Immature natural killer cell (primary cell): ENCODE measurements at regions not wholly inside any gene's neighbourhood (a gene's known extent, or its start where the extent isn't known, plus 50 kb on each side); places are given as distances from the start of the nearest gene placed in this dataset.

Source experiments
- DNase-seq, 3 donors: peaks; one replicate each; pipeline ENCODE4 v3.0.0; 2022; ENCODE audit warnings: mixed read lengths in 1 of 3
- H3K27ac Mint-ChIP-seq, 6 donors: one replicate each; pipeline ENCODE4 v1.8.0; 2020; ENCODE audit warnings: mixed read lengths in 6 of 6, mild to moderate bottlenecking in 5 of 6, inconsistent platforms in 4 of 6, moderate library complexity in 3 of 6
- H3K27me3 Mint-ChIP-seq, 3 donors: one replicate each; pipeline ENCODE4 v1.8.0; 2020 to 2021; ENCODE audit warnings: low read depth in 3 of 3, mild to moderate bottlenecking in 3 of 3, mixed read lengths in 3 of 3, moderate library complexity in 3 of 3, inconsistent platforms in 1 of 3
- H3K36me3 Mint-ChIP-seq, 3 donors: one replicate each; pipeline ENCODE4 v1.8.0; 2020; ENCODE audit warnings: mixed read lengths in 3 of 3, inconsistent platforms in 2 of 3, mild to moderate bottlenecking in 2 of 3
- H3K4me1 Mint-ChIP-seq, 2 donors: one replicate each; pipeline ENCODE4 v1.8.0; 2020; ENCODE audit warnings: inconsistent platforms in 2 of 2, mild to moderate bottlenecking in 2 of 2, mixed read lengths in 2 of 2, moderate library complexity in 1 of 2
- H3K4me3 Mint-ChIP-seq, 5 donors: one replicate each; pipeline ENCODE4 v1.8.0; 2020; ENCODE audit warnings: mild to moderate bottlenecking in 5 of 5, mixed read lengths in 5 of 5, inconsistent platforms in 3 of 5, moderate library complexity in 3 of 5
- H3K9me3 Mint-ChIP-seq, 6 donors: one replicate each; pipeline ENCODE4 v1.8.0; 2020; ENCODE audit warnings: mild to moderate bottlenecking in 6 of 6, mixed read lengths in 6 of 6, inconsistent platforms in 4 of 6, moderate library complexity in 3 of 6

- H3K9me3 Mint-ChIP-seq = peaks cover 0 to 9% (median 2%) of the 10 kb centered on the region in 6 donors
- no peak overlapping the region for H3K4me3 Mint-ChIP-seq
- H3K4me1 Mint-ChIP-seq = no peaks in the 10 kb centered on the region
- H3K27me3 Mint-ChIP-seq = no peaks in the 10 kb centered on the region
- no peak for DNase-seq
- no peak overlapping the region for H3K27ac Mint-ChIP-seq
- H3K36me3 Mint-ChIP-seq = no peaks in the 10 kb centered on the region
Measured at GRCh38 chr5:98064118-98064685, 709.3 kb upstream of the RGMB start.

- Mint-ChIP-seq H3K27me3 (no peaks in the 10 kb centered on the region), H3K4me3 (no peak overlapping the region), H3K4me1 (no peaks in the 10 kb centered on the region), H3K9me3 (peaks cover 0 to 9% (median 1%) of the 10 kb centered on the region in 6 donors), H3K36me3 (no peaks in the 10 kb centered on the region), H3K27ac (no peak overlapping the region)
- DNase-seq = no peak
Measured at GRCh38 chr5:98065261-98065909, 708.1 kb upstream of the RGMB start.

GRCh38 chr5:98066910-98067309 lies 706.6 kb upstream of the RGMB start:
- H3K27ac Mint-ChIP-seq = no peak overlapping the region
- peaks cover 0 to 5% (median 3%) of the 10 kb centered on the region in 6 donors for H3K9me3 Mint-ChIP-seq
- no peaks in the 10 kb centered on the region for H3K36me3 Mint-ChIP-seq

GRCh38 chr5:98069876-98070512 lies 703.5 kb upstream of the RGMB start:
- Mint-ChIP-seq H3K36me3 (no peaks in the 10 kb centered on the region), H3K4me3 (no peak overlapping the region)

More at GRCh38 chr5:98066910-98067309, 706.6 kb upstream of the RGMB start:
- H3K4me1 Mint-ChIP-seq = no peaks in the 10 kb centered on the region
- no peaks in the 10 kb centered on the region for H3K27me3 Mint-ChIP-seq
- DNase-seq = no peak
- no peak overlapping the region for H3K4me3 Mint-ChIP-seq

GRCh38 chr5:98072921-98073320 lies 700.5 kb upstream of the RGMB start:
- Mint-ChIP-seq H3K9me3 (peaks cover 0 to 13% (median 4%) of the 10 kb centered on the region in 6 donors), H3K4me3 (no peak overlapping the region), H3K27ac (no peak overlapping the region), H3K27me3 (no peaks in the 10 kb centered on the region), H3K4me1 (no peaks in the 10 kb centered on the region), H3K36me3 (no peaks in the 10 kb centered on the region)
- no peak for DNase-seq

More at GRCh38 chr5:98069876-98070512, 703.5 kb upstream of the RGMB start:
- Mint-ChIP-seq H3K27ac (no peak overlapping the region), H3K4me1 (no peaks in the 10 kb centered on the region), H3K9me3 (peaks cover 0 to 5% (median 2%) of the 10 kb centered on the region in 6 donors), H3K27me3 (no peaks in the 10 kb centered on the region)
- no peak for DNase-seq

GRCh38 chr5:98076501-98076900 lies 697.0 kb upstream of the RGMB start:
- Mint-ChIP-seq H3K27ac (no peak overlapping the region), H3K36me3 (no peaks in the 10 kb centered on the region), H3K4me3 (no peak overlapping the region), H3K27me3 (peaks cover 0 to 1% (median 0%) of the 10 kb centered on the region in 3 donors), H3K4me1 (no peaks in the 10 kb centered on the region), H3K9me3 (peaks cover 0 to 12% (median 6%) of the 10 kb centered on the region in 6 donors)
- no peak for DNase-seq

- DNase-seq = no peak
- Mint-ChIP-seq H3K9me3 (peaks cover 0 to 11% (median 4%) of the 10 kb centered on the region in 6 donors), H3K27ac (no peak overlapping the region), H3K36me3 (peaks cover 0 to 3% (median 2%) of the 10 kb centered on the region in 3 donors), H3K4me1 (no peaks in the 10 kb centered on the region), H3K27me3 (peaks cover 0 to 2% (median 2%) of the 10 kb centered on the region in 3 donors), H3K4me3 (no peak overlapping the region)
Measured at GRCh38 chr5:98085593-98085992, 687.9 kb upstream of the RGMB start.

- Mint-ChIP-seq H3K36me3 (no peaks in the 10 kb centered on the region), H3K9me3 (peaks cover 0 to 8% (median 3%) of the 10 kb centered on the region in 6 donors), H3K4me1 (no peaks in the 10 kb centered on the region), H3K4me3 (no peak overlapping the region), H3K27ac (no peak overlapping the region), H3K27me3 (peaks cover 0 to 3% (median 0%) of the 10 kb centered on the region in 3 donors)
- DNase-seq = no peak
Measured at GRCh38 chr5:98095072-98095471, 678.4 kb upstream of the RGMB start.

- Mint-ChIP-seq H3K4me1 (no peaks in the 10 kb centered on the region), H3K9me3 (peaks cover 1 to 7% (median 4%) of the 10 kb centered on the region in 6 donors), H3K36me3 (no peaks in the 10 kb centered on the region), H3K4me3 (no peak overlapping the region), H3K27me3 (peaks cover 0 to 3% (median 0%) of the 10 kb centered on the region in 3 donors), H3K27ac (no peak overlapping the region)
- DNase-seq = no peak
Measured at GRCh38 chr5:98096155-98096554, 677.3 kb upstream of the RGMB start.

GRCh38 chr5:98099448-98100105 lies 673.9 kb upstream of the RGMB start:
- Mint-ChIP-seq H3K4me3 (no peak overlapping the region), H3K36me3 (no peaks in the 10 kb centered on the region), H3K9me3 (peaks cover 1 to 11% (median 5%) of the 10 kb centered on the region in 6 donors), H3K4me1 (no peaks in the 10 kb centered on the region), H3K27ac (no peak overlapping the region), H3K27me3 (peaks cover 0 to 3% (median 0%) of the 10 kb centered on the region in 3 donors)
- DNase-seq = no peak

- H3K36me3 Mint-ChIP-seq = no peaks in the 10 kb centered on the region
Measured at GRCh38 chr5:98101131-98101530, 672.3 kb upstream of the RGMB start.

GRCh38 chr5:98102936-98103335 lies 670.5 kb upstream of the RGMB start:
- Mint-ChIP-seq H3K36me3 (no peaks in the 10 kb centered on the region), H3K4me1 (no peaks in the 10 kb centered on the region), H3K27me3 (no peaks in the 10 kb centered on the region), H3K27ac (no peak overlapping the region), H3K9me3 (peaks cover 0 to 19% (median 8%) of the 10 kb centered on the region in 6 donors), H3K4me3 (no peak overlapping the region)
- no peak for DNase-seq

More at GRCh38 chr5:98101131-98101530, 672.3 kb upstream of the RGMB start:
- DNase-seq = no peak
- H3K4me1 Mint-ChIP-seq = no peaks in the 10 kb centered on the region
- peaks cover 0 to 3% (median 0%) of the 10 kb centered on the region in 3 donors for H3K27me3 Mint-ChIP-seq
- H3K4me3 Mint-ChIP-seq = no peak overlapping the region
- peaks cover 0 to 14% (median 5%) of the 10 kb centered on the region in 6 donors for H3K9me3 Mint-ChIP-seq
- no peak overlapping the region for H3K27ac Mint-ChIP-seq

GRCh38 chr5:98103807-98104206 lies 669.7 kb upstream of the RGMB start:
- no peak overlapping the region for H3K4me3 Mint-ChIP-seq
- H3K4me1 Mint-ChIP-seq = no peaks in the 10 kb centered on the region
- no peak overlapping the region for H3K27ac Mint-ChIP-seq
- H3K9me3 Mint-ChIP-seq = peaks cover 0 to 19% (median 8%) of the 10 kb centered on the region in 6 donors
- H3K27me3 Mint-ChIP-seq = no peaks in the 10 kb centered on the region
- DNase-seq = no peak
- H3K36me3 Mint-ChIP-seq = no peaks in the 10 kb centered on the region
